Fibroblast of skin of right biceps (primary cell): ENCODE measurements at regions not wholly inside any gene's neighbourhood (a gene's known extent, or its start where the extent isn't known, plus 50 kb on each side); places are given as distances from the start of the nearest gene placed in this dataset.

ENCODE experiments used
- DNase-seq: peaks from one replicate; pipeline ENCODE4 v3.0.0-alpha.2; 2013

DNA sequence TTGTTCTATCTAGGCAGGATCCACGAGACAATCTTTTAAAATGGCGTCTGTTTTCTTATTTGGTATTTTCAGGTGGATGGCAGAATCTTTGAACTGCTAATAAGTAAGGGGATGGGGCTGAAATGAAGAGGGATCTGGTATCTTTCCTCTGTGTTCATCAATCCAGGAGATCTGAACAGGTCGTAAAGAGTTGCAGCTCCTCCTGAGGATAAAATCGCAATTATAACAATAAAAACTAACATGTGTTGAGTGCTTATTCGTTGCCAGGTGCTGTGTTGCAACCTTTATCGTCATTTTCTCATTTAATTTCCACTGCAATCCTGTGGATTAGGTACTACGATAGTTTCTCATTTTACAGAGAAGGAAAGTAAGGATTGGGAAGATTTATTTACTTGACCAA, 134.6 kb upstream of the DPYD start:
- no peak for DNase-seq

DNA sequence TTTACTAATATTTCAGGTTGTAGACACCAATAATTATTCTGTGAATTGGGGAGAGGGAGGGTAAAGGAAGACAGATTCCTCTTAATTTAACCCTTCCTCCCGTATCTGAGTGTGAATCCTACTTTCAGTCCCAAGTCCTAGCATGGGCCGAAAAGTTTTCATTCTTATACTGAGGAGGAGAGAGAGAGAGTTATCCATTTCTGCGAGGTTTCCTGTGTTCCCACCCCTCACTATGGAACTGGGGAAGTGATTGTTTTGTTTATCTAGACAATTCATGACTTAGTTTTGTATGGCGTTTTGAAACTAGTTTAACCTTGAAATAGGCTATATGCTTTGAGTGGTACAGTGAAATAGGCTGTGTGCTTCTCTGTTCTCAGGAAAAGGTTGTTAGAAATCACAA, 134.0 kb upstream of the DPYD start:
- DNase-seq: no peak

DNA sequence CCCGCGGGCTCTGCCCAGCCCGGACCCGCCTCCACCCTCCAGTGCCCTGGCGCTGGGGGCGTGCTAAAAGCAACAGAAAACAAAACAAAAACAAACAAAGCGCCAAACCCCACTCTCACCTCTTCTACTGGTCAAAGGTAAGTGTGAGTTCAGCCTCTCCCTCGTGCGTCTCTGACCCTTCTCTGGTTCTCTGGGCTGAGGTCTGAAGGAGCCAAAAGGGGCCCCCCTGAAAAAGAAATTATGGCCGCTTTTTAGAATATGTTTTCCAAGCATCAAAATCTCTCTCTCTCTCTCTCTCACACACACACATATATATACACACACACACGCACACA, 133.5 kb upstream of the DPYD start:
- no peak for DNase-seq

DNA sequence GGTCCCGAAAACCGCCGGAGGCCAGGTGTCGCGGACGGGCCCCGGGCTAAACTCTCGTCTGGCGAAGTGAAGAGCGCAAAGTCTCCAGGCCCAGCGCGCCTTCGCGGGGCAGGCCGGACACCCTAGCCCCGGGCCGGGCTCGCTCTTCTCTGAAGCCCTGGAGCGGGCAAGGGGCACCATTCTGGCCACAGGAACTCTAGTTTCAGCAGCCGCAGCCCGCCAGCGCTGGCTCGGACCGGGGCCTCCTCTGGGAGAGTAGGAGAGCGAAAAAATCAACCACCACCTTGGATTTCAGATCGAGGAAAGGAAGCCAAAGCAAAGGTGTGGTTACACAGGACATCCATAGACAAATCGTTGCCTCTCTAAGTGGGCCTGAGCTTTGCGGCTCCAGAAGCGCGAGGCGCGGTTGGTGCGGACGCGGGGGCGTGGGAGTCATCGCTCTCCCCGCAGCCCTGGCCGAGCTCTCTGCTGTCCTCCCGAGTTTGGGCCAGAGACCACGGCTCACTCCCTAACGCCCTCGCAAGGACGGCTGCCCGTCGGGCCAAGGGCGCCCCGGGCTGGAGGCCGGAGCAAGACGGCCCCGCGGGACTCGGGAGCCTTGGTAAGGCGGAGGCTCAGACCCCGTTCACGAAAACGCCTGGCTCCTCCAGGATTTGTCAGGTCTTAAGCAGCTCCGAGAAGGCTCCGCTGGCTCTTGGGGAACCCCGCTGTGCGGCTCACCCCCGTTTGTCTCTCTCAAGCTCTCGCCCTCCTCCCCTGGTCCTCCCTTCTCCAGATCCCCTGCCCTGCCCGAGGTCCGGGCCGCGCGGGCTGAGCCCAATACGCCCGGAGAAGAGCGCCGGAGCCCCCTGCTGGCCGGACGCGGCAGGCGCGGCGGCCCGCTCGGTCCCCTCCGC, 132.9 kb upstream of the DPYD start:
- DNase-seq: peak; percentile 84

DNA sequence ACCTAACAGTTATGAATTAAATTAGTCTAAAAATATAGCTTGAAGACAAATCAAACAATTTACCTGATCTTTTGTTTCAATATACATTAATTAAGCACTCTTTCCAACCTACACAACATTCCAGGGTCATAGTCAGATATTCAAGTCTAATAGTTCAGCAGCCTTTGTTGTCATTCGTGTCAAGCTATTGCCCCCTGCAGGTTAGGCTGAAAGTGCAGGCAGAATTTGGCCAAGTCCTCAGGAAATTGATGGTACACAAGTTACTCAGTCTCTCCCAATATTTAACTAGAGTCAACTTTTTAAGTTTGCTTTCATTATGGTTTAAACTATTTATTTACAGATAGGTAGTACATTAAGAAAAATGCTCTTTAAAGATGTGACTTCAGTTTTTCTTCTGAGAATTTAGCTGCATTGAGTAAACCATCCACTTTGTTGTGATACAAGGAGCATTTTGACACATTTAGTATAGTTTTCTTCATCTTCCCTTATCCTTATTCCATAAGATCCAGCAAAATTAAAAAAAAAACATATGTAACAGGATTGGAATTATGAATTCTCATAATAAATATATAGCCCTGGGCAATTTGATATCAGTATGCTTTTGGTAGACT, 130.3 kb upstream of the DPYD start:
- DNase-seq: peak; percentile 79

DNA sequence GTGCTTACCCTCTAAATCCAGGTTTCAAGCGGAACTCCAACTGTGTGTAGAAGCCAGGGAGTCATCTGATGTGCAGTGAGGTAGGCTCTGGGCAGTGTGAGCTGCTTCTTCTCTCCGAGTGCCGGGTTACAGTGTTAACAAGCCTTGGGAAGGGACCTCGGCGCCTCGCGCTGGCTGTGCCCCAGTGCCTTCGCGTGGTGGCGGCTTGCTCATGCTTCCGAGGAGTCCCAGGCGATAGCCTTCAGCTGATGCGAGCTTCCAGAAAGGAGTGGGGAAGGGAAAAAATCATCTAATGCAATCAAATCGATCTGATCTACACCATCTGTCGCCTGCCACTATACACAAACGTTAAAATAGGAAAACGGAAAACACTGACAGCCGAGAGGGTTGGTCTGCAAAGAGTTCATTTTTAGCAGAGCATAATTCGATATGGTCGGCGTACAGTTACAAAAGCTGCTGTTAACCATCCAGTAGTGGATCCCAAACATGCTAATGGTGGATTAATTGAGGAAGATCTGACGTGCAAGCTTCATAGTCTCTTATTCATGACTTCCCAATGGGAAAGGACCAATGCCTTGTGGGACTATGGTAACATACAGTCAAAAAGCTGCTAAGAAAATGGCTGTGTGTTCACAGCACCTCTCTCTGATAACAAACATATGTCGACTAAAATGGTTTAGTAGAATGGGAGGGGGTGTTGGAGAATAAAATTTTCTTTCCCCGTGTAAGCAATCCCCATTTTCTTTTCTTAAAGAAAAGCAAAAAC, 128.7 kb upstream of the DPYD start:
- DNase-seq: peak; percentile 54

DNA sequence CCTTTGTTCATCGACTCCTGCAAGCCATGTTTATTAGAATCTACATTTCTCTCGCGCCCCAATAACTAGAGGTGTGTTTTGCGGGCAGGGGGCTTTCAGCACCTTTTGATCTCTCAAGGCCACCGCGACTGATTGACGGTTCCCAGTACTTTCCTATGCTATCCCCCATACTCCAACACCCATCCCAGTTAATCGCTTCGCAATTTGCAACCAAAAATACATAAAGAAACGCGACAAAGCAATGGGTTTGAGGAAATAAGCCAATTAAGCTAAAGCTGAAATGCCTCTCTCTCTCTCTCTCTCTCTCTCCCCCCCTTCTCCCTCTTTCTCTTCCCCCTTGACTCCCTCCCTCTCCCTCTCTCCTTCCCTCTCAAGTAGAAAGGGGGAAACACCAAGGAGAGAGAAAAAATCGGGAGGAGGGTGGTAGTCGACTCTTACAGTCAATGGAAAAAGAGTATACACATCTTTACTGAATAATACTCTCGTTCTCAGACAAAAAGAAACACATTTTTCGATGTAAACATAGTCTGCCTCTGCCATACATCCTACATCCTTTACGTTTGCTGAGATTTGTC, 128.0 kb upstream of the DPYD start:
- DNase-seq: no peak

DNA sequence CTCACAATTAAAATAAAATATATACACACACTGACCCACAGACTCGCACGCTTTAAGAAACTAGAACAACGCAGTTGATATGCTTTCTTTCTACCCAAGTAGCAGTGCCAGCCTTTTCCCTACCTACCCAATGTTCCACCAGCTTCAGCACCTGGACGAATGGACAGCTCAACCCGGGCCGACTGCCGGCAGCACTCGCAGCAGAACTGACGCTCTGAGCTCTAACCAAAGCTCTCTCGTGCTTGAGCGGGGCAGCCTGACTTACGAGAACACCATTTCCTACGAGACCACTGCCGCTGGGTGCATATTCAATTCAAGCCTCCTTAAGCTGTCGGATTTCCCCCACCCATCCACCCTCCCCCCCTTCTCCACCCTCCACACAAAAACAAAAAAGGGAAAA, 127.4 kb upstream of the DPYD start:
- peak; percentile 91 for DNase-seq

DNA sequence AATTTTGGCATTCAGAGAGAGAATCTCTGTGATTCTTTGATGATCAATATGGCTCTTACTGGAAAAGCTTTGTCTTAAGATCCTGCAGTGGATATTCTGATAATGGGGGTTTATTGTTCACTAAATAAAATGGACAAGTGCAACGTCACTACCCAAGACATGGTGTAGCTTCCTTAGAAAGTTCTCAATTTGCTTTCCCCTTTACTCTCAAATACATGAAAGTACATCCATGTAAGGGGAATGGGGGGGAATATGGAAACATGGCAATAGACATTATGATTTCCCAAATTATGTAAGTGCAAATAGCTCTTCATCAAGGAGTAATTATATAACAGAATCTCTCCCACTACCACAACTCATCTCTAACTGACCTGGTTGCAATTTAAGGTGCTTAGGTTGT, 126.3 kb upstream of the DPYD start:
- no peak for DNase-seq

DNA sequence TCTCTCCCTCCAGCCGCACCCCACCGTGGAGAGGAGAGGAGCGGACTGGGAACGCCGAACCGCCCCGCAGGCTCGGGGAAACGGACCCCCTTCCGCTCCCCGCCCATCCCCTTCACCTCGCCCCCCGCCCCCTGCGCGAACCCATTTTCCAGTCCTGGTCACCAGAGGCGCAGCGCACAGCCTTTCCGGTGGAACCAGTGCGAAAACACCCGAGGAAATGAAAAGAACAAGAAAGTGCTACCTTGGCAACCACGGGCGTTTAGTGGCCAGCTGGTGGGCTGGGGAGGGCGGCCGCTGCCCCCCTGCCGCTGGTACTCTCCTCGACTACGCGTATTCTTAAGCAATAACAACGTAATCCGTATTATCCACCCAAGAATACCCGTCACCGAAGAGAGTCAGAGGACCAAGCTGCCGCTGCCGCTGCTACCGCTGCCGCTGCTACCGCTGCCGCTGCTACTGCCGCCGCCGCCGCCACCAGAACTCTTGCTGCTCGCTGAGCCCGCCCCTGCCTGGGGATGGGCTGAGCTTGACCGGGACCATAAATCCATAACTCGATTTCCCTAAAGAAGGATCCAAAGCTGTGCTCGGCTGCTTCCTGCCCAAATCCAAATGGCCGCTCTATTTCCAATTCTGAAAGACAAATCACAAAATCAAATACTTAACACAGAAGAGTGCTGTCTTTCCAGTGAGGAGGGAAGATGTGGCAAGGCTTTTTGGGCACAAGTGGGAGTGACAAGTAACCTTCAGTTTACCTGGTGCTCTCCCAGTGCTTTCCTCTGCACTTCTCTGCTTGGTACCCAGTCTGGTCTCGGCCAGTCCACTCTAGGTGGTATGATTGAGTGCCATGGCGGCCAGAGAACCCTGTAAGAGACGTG, 125.2 kb upstream of the DPYD start:
- DNase-seq: peak; percentile 62

DNA sequence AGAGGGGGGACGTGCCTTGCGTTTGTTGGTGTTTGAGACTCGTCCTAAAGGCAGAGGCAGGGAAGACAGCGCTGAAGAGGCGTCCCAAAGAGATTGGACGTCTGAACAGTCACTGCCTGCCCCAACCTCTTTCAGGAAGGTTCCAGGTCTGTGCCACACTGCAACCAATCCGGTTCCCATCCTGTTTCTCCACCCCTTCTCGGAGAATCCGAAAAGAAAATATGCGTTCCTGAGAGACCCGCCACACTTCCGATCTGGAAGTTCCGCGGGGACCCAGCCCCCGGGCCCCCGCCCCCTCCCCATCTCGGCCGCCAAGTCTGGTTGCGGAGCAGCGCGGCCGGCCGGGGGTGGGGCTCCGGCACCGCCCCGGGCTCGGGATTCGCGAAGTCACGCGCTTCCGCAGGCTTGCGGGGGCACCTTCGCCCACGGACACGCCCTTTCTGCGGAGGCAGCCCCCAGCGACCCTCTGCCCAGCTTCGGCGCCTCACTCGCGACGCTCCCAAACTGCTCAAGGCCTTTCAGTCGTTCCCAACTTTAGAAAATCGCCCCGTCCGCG, 124.5 kb upstream of the DPYD start:
- DNase-seq: peak; percentile 74

DNA sequence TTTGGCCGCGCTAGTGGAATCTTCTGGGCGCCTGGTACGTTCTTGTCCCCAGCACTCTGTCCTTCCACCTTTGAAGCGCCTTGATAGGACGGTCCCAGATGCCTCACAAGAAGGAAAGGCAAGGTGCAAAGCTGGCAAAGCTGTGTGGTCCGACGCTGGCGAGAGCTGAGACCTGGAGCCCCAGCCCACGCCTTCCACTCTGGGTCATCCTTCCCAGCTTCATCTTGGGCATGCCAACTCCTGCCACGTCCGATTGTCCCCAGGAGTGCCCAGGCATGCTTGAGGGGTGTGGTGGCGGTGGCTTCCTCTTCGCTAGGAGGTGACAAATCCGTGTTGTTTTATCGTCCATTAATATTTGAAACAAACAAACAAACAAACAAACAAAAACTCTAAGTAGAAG, 123.9 kb upstream of the DPYD start:
- DNase-seq: no peak

DNA sequence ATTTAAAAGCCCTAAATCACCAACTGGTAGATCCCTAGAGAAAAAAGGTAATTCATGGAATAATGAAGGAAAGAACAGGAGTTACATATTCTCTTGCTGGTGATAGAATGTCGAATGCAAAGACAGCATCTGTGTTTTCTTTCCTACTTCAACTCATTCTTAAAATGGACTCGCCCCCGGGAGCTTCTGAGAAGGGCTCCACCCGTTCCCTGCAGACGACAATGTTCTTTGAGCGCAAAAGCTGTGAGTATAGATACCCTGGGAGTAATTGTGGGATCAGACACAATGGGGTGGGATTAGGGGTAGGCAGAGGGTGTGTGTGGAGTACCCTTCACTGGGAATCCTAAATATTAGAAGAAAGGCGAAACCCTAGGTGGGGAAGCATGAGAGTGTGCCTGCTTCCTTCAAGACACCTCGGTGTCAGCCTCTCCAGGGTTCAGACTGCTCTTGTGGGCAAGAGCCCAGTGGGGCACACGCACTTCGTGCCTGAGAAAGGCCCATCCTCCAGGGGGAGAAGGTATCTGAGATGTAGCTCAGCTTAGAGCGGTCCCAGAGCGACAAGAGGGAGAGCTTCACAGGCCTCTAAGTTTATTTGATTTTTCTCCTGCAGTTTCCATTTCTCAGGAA, 123.3 kb upstream of the DPYD start:
- DNase-seq: no peak

DNA sequence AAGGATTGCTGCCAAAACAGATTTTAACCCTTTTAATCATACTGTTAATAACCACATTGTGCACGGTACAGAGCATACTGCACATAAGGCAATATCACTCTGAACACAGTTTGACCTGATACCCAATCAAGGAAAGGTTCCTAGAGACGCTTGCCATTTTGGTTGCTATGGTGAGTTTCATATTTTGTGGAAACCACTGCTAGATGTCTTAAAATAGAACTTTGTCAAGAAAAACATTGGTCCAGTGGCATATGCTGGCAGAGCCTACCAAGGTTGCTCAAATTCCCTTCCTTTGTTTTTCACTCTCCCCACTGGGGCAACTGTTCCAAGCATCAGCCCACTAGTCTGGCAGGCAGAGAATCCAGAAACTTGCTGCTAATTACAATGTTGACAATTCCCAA, 114.8 kb upstream of the DPYD start:
- DNase-seq: no peak

DNA sequence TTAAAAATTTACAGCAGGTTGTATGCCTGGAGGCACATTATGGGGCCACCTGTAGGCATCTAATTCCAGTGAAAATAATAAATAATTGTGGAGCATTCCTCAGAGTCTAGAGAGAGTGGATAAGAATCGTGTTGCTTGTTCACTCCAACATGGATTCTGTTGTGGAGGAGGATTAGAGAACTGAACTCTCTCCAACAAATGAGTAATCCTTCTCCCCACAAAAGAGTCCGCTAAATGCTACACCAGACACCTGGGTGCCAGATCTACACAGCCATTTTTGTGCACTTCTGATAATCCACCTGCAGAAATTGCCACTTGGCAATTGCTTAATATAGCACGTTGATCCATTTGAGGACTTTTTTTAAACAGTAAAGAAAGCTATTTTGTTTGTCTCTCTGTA, 113.7 kb upstream of the DPYD start:
- DNase-seq: peak; percentile 42

DNA sequence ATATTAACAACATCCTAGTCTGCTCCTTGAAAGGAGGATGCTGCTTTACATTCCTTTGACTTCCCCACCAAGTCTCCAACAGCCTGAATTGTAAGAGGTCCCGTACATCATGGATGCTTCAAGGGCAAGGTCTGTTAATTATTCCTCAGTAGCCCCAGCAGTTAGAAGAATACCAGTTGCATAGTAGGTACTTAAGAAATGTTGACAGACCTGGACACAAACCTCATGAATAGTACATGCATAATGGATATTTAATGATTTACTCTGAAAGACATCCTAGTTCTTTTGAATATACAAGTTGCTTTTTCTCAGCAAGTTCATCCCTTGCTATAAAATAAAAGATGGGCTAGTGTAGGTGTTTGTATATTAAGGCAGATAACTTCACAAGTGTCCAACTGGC, 112.1 kb upstream of the DPYD start:
- DNase-seq: no peak

DNA sequence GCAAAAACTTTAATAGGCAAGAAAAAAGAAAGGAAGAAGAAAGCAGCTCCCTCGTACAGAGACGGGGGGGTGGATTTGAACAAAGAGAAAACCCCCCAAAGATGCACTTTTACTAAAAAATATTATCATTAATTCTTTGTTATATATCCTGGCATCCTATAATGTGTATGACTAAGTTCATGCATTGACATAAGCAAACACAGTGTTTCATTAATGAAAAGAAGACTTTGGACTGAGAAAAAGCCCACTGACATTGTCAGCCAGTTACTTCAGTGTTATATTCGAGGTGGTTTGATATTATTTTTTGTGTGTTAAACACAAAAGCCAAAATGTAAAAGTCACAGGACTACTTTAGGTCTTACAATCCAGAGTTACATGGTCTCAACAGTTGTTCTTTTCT, 110.1 kb upstream of the DPYD start:
- no peak for DNase-seq

DNA sequence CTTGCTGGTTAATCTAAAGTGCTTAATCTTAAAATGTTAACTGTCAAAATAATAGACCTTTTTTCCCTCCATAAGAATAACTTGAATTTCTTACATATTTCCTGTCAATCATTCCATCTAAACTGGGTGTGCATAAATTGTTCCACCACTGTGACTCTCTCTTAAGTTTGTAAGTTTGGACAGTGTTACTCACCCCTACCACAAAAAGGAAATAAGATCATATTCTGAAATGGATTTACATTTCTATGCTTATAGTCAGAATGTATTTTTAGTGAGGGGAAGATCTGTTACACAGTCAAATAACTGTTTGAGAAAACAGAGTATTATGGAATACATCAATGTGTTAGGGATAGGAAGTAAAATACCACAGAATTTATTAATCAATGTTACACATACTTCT, 109.6 kb upstream of the DPYD start:
- DNase-seq: peak; percentile 87

DNA sequence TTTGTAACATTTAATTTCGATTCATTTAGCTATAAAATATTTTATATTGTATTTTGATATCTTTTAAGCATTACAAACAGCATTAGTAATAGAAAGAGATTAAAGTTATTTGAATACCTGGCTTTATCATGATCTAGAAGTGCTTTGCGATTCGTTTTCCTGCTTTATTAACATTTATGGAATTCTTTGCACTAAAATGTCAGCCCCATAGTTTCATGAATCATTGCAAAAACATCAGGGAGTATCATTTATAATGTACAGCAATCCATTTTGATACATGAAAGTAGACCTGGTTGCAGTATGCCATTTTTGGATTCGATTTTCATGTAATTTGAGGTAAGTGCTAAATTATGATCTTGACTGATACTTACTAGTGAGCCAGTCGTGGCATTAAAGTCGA, 108.0 kb upstream of the DPYD start:
- DNase-seq: peak; percentile 61

DNA sequence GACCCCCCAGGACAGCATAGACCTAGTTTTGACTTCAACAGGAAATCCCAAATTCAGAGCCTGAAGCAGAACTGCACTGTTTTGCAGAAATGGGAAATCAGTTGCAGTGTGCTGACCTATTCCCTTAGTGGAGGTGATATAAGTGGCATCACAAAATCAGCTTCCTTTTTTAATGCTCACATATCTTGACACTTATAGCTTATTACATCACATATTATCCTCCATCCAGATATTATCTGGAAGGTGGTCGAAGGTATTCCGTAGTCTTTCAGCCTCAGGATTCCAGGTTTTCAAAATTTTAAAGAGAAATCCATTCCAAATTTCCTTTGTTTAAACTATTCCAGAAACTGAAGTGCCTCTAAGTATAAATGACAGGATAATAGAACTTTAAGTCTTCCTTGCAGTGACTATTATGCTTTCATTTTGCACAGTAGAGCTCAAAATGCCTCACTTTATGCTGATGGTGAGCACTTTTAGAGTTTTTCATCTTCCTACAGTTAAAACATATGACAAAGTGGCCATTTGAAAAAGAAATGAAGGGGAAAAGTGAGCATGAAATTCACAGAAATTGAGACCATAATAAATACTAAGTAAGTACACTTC, 106.4 kb upstream of the DPYD start:
- no peak for DNase-seq

DNA sequence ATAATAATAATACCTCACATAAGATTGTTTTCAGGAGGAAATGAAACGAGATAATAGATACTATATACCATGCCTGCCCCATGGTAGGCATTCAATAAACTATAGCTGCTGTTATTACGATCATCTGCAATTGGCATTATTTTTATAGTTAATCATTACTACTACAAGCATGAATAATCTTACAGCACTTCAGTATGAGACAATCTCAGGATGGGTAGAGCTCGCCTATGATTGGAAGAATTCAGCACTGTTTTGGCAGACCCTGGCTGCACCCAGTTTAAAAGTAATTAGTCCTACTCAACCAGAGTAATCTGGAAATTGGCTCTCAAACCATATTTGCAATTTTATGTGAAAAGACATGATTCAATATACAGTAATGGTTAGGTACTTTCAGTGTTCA, 105.0 kb upstream of the DPYD start:
- DNase-seq: no peak
